Colonic mucosa (tissue), 4 donors: ENCODE measurements at regions not wholly inside any gene's neighbourhood (a gene's known extent, or its start where the extent isn't known, plus 50 kb on each side); places are given as distances from the start of the nearest gene placed in this dataset.
"Not testable (repeated sequence)": the region's sequence is repeated elsewhere in the genome, so short reads cannot be mapped to it uniquely, and the experiment has no call there.

Experiments
- DNase-seq: peaks from one replicate; pipeline ENCODE4 v3.0.0-alpha.2; 2020
- H3K27ac ChIP-seq: fragments of 200-600 bp; one replicate; pipeline ENCODE4 v1.8.0; 2021
- H3K27me3 ChIP-seq: fragments of 200-600 bp; one replicate; pipeline ENCODE4 v1.8.0; 2021
- H3K36me3 ChIP-seq: fragments of 200-600 bp; one replicate; pipeline ENCODE4 v1.8.0; 2021
- H3K4me1 ChIP-seq: fragments of 200-600 bp; one replicate; pipeline ENCODE4 v1.8.0; 2021; ENCODE audit warnings: mild to moderate bottlenecking
- H3K4me3 ChIP-seq: fragments of 200-600 bp; one replicate; pipeline ENCODE4 v1.8.0; 2021
- H3K9ac ChIP-seq, 2 donors: one replicate each; pipeline ENCODE4 v1.7.0; 2013; ENCODE audit warnings: control low read depth in 2 of 2, low read depth in 2 of 2, low read length in 2 of 2
- H3K9me3 ChIP-seq: fragments of 200-600 bp; one replicate; pipeline ENCODE4 v1.8.0; 2021
- CTCF ChIP-seq: fragments of 200-600 bp; IDR thresholded peaks from one replicate; pipeline ENCODE4 v1.8.0; 2022; ENCODE audit warnings: antibody characterized with exemption, mild to moderate bottlenecking
- intact Hi-C: fragments of 100-400 bp; cut with DNase I; formaldehyde crosslinking; loops from one replicate; pipeline ENCODE4 v1.14.1; 2022
- donor health status: healthy.
- donor health status: DM: no; HTN: no; CAD: no.
- donor health status: DM: no; HTN: no; CAD: no.

GRCh38 chr15:20168221-20168620 lies 373.4 kb downstream of the GOLGA6L6 start:
- H3K9ac ChIP-seq, H3K9me3 ChIP-seq, intact Hi-C loops, H3K27me3 ChIP-seq, DNase-seq, H3K4me3 ChIP-seq, H3K4me1 ChIP-seq, H3K27ac ChIP-seq, H3K36me3 ChIP-seq: not testable (repeated sequence)

GRCh38 chr15:20153528-20153927 lies 388.1 kb downstream of the GOLGA6L6 start:
- H3K27me3 ChIP-seq, H3K9ac ChIP-seq, H3K36me3 ChIP-seq, H3K9me3 ChIP-seq, H3K4me3 ChIP-seq, DNase-seq, H3K27ac ChIP-seq, H3K4me1 ChIP-seq, intact Hi-C loops: not testable (repeated sequence)

- H3K9ac ChIP-seq, H3K9me3 ChIP-seq, H3K4me3 ChIP-seq, H3K27me3 ChIP-seq, H3K4me1 ChIP-seq, DNase-seq, intact Hi-C loops, H3K27ac ChIP-seq, H3K36me3 ChIP-seq: not testable (repeated sequence)
These were observed 392.9 kb downstream of the GOLGA6L6 start for GRCh38 chr15:20148679-20149078.

GRCh38 chr15:20148008-20148407 lies 393.6 kb downstream of the GOLGA6L6 start:
- H3K9ac ChIP-seq, H3K36me3 ChIP-seq, H3K27me3 ChIP-seq, H3K4me1 ChIP-seq, H3K4me3 ChIP-seq, DNase-seq, H3K9me3 ChIP-seq, H3K27ac ChIP-seq, intact Hi-C loops: not testable (repeated sequence)

- H3K9me3 ChIP-seq, H3K27ac ChIP-seq, H3K36me3 ChIP-seq, intact Hi-C loops, DNase-seq, H3K4me1 ChIP-seq, H3K4me3 ChIP-seq, H3K27me3 ChIP-seq, H3K9ac ChIP-seq: not testable (repeated sequence)
These were observed 397.1 kb downstream of the GOLGA6L6 start for GRCh38 chr15:20144333-20145036.

- DNase-seq, H3K27ac ChIP-seq, intact Hi-C loops, H3K9me3 ChIP-seq, H3K27me3 ChIP-seq, H3K9ac ChIP-seq, H3K4me3 ChIP-seq, H3K4me1 ChIP-seq, H3K36me3 ChIP-seq: not testable (repeated sequence)
These were observed 398.7 kb downstream of the GOLGA6L6 start for GRCh38 chr15:20142906-20143305.

- intact Hi-C loops, H3K27me3 ChIP-seq, H3K9ac ChIP-seq, H3K4me3 ChIP-seq, DNase-seq, H3K36me3 ChIP-seq, H3K9me3 ChIP-seq, H3K27ac ChIP-seq, H3K4me1 ChIP-seq: not testable (repeated sequence)
These were observed 399.2 kb downstream of the GOLGA6L6 start for GRCh38 chr15:20142410-20142809.

- not testable (repeated sequence) for H3K9ac ChIP-seq, DNase-seq, H3K4me1 ChIP-seq
These were observed 416.9 kb downstream of the GOLGA6L6 start for GRCh38 chr15:20124668-20125067.

GRCh38 chr15:20106026-20106425 lies 435.6 kb downstream of the GOLGA6L6 start:
- no peaks in the 10 kb centered on the region for H3K4me1 ChIP-seq
- no peak overlapping the region for H3K9ac ChIP-seq
- H3K4me3 ChIP-seq = no peak overlapping the region
- H3K9me3 ChIP-seq = no peaks in the 10 kb centered on the region
- no peak for TF ChIP-seq CTCF
- H3K36me3 ChIP-seq = no peaks in the 10 kb centered on the region
- intact Hi-C loops = no loop called here
- H3K27me3 ChIP-seq = no peaks in the 10 kb centered on the region
- H3K27ac ChIP-seq = no peak overlapping the region
- no peak for DNase-seq

More at GRCh38 chr15:20124668-20125067, 416.9 kb downstream of the GOLGA6L6 start:
- intact Hi-C loops, H3K27me3 ChIP-seq, H3K9me3 ChIP-seq, H3K27ac ChIP-seq, H3K4me3 ChIP-seq, H3K36me3 ChIP-seq: not testable (repeated sequence)

GRCh38 chr15:20105011-20105990 lies 436.3 kb downstream of the GOLGA6L6 start:
- H3K4me1 ChIP-seq, H3K27me3 ChIP-seq, H3K4me3 ChIP-seq, H3K9me3 ChIP-seq, H3K27ac ChIP-seq, intact Hi-C loops, H3K9ac ChIP-seq, DNase-seq, H3K36me3 ChIP-seq: not testable (repeated sequence)

GRCh38 chr15:20104551-20104950 lies 437.0 kb downstream of the GOLGA6L6 start:
- H3K9me3 ChIP-seq, H3K27ac ChIP-seq, H3K4me3 ChIP-seq, H3K27me3 ChIP-seq, H3K4me1 ChIP-seq, intact Hi-C loops, H3K9ac ChIP-seq, H3K36me3 ChIP-seq: not testable (repeated sequence)
- DNase-seq = peak; percentile 17

GRCh38 chr15:20102862-20103261 lies 438.7 kb downstream of the GOLGA6L6 start:
- H3K27me3 ChIP-seq, H3K4me1 ChIP-seq, H3K9ac ChIP-seq, intact Hi-C loops, H3K9me3 ChIP-seq, H3K27ac ChIP-seq, H3K36me3 ChIP-seq, H3K4me3 ChIP-seq: not testable (repeated sequence)
- peak; percentile 18 for DNase-seq
